ENCODE measurements at regions not wholly inside any gene's neighbourhood (a gene's known extent, or its start where the extent isn't known, plus 50 kb on each side); places are given as distances from the start of the nearest gene placed in this dataset.

GRCh38 chr12:47369085-47369484 is 289.3 kb upstream of the AMIGO2 start:
- TF ChIP-seq CTCF (IDR thresholded peaks at IDR 0.05; ENCODE audit: insufficient read depth, low read length, poor library complexity, severe bottlenecking) (no peak), EZH2phosphoT487 (conservative IDR thresholded peaks at IDR 0.05; ENCODE audit: low read length) (no peak)
